NCI-H2081 (cell line): ENCODE measurements at regions not wholly inside any gene's neighbourhood (a gene's known extent, or its start where the extent isn't known, plus 50 kb on each side); places are given as distances from the start of the nearest gene placed in this dataset.

Source experiments
- DNase-seq, 2 experiments: peaks; one replicate each; lab custom pipeline; 2025; lab: John Stamatoyannopoulos, UW

- DNase-seq = no peak
These were observed 209.6 kb upstream of the PCSK2 start for GRCh38 chr20:17017232-17017631.

GRCh38 chr20:17021481-17021880 is 205.4 kb upstream of the PCSK2 start:
- DNase-seq = no peak

GRCh38 chr20:17023036-17023435 is 203.8 kb upstream of the PCSK2 start:
- no peak for DNase-seq

GRCh38 chr20:17023806-17024205 is 203.0 kb upstream of the PCSK2 start:
- DNase-seq = no peak

GRCh38 chr20:17024513-17025119 is 202.2 kb upstream of the PCSK2 start:
- DNase-seq = no peak

- no peak for DNase-seq
These were observed 200.5 kb upstream of the PCSK2 start for GRCh38 chr20:17026346-17026745.

GRCh38 chr20:17029698-17030097 is 197.1 kb upstream of the PCSK2 start:
- no peak for DNase-seq

GRCh38 chr20:17036541-17036940 is 190.3 kb upstream of the PCSK2 start:
- no peak for DNase-seq

GRCh38 chr20:17042122-17042521 is 184.7 kb upstream of the PCSK2 start:
- DNase-seq = no peak

- no peak for DNase-seq
These were observed 183.5 kb upstream of the PCSK2 start for GRCh38 chr20:17043323-17043722.

- DNase-seq = no peak
These were observed 181.9 kb upstream of the PCSK2 start for GRCh38 chr20:17044891-17045290.

GRCh38 chr20:17059465-17059864 is 167.4 kb upstream of the PCSK2 start:
- no peak for DNase-seq

- DNase-seq = peak in 1 of 2 experiments; percentile 41
These were observed 165.1 kb upstream of the PCSK2 start for GRCh38 chr20:17061715-17062114.

- DNase-seq = no peak
These were observed 164.1 kb upstream of the PCSK2 start for GRCh38 chr20:17062712-17063111.

- peak in 1 of 2 experiments; percentile 39 for DNase-seq
These were observed 159.9 kb upstream of the PCSK2 start for GRCh38 chr20:17066902-17067301.

- DNase-seq = no peak
These were observed 158.6 kb upstream of the PCSK2 start for GRCh38 chr20:17068084-17068711.

GRCh38 chr20:17077030-17077429 is 149.8 kb upstream of the PCSK2 start:
- DNase-seq = no peak

GRCh38 chr20:17083738-17084137 is 143.1 kb upstream of the PCSK2 start:
- no peak for DNase-seq

- DNase-seq = no peak
These were observed 141.9 kb upstream of the PCSK2 start for GRCh38 chr20:17084909-17085308.

GRCh38 chr20:17093782-17094181 is 133.1 kb upstream of the PCSK2 start:
- DNase-seq = peak in 1 of 2 experiments; percentile 5

- DNase-seq = no peak
These were observed 129.2 kb upstream of the PCSK2 start for GRCh38 chr20:17097603-17098002.

- no peak for DNase-seq
These were observed 126.3 kb upstream of the PCSK2 start for GRCh38 chr20:17100506-17100905.

- DNase-seq = no peak
These were observed 119.7 kb upstream of the PCSK2 start for GRCh38 chr20:17107127-17107526.

GRCh38 chr20:17108896-17109295 is 117.9 kb upstream of the PCSK2 start:
- no peak for DNase-seq
